ENCODE measurements at regions not wholly inside any gene's neighbourhood (a gene's known extent, or its start where the extent isn't known, plus 50 kb on each side); places are given as distances from the start of the nearest gene placed in this dataset.

DNA sequence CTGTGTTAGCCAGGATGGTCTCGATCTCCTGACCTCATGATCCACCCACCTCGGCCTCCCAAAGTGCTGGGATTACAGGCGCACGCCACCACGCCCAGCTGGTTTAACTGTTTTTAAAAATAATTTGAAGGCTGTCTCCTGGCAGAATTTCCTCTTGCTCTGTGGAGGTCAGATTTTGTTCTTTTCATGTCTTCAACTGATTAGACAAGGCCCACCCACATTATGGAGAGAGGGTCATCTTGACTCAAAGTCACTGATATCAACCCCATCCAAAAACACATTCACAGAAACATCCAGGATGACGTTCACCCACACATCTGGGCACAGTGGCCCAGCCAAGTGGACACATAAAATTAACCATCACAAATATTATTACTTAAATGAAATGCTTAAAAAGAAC lies 365.4 kb downstream of the DHRSX start:
- Histone ChIP-seq H3K4me2 (no peak overlapping the region), H3K9me3 (replicated peaks in 1 of 11) (peaks cover 3 to 16% (median 10%) of the 10 kb centered on the region in 11 experiments; a peak in 16 of 22 replicates), H3K36me3 (no peaks in the 10 kb centered on the region), H3K9ac (no peak overlapping the region), H3K27me3 (no peaks in the 10 kb centered on the region), H3K4me1 (no peaks in the 10 kb centered on the region), H4K20me1 (no peaks in the 10 kb centered on the region), H3K27ac (no peak overlapping the region), H3K4me3 (no peak overlapping the region)
- TF ChIP-seq Cebpa-rat (IDR thresholded peaks at IDR 0.05) = no peak

DNA sequence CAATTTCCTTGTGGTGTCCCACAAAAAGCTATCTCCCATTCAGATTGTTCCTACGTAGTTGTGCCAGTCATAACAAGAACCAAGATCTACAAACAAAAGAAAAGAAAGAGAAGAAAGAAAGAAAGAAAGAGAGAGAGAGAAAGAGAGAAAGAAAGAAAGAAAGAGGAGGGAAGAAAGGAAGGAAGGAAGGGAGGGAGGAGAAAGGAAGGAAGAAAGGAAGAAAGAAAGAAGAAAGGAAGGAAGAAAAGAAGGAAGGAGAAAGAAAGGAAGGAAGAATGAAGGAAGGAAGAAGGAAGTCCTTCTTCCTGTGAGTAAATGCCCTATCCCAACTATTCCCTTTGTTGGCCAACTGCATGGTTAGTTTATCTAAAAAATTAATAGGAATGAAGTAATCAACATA lies 366.0 kb downstream of the DHRSX start:
- Histone ChIP-seq H3K4me2 (no peak overlapping the region), H3K4me3 (no peak overlapping the region), H3K36me3 (no peaks in the 10 kb centered on the region), H3K9me3 (replicated peaks in 1 of 11) (peaks cover 0 to 12% (median 5%) of the 10 kb centered on the region in 11 experiments; a peak in 10 of 22 replicates), H3K27me3 (no peaks in the 10 kb centered on the region), H3K9ac (no peak overlapping the region), H3K27ac (no peak overlapping the region), H3K4me1 (no peaks in the 10 kb centered on the region), H4K20me1 (no peaks in the 10 kb centered on the region)
- TF ChIP-seq Cebpa-rat (IDR thresholded peaks at IDR 0.05) = no peak
